GM18498 (cell line): ENCODE measurements at regions not wholly inside any gene's neighbourhood (a gene's known extent, or its start where the extent isn't known, plus 50 kb on each side); places are given as distances from the start of the nearest gene placed in this dataset.
"Not testable (repeated sequence)": the region's sequence is repeated elsewhere in the genome, so short reads cannot be mapped to it uniquely, and the experiment has no call there.

Experiments
- ATAC-seq: cut with Tn5 transposase; IDR thresholded peaks from one replicate; pipeline ENCODE4 v1.9.1; 2021; ENCODE audit warnings: mild to moderate bottlenecking, moderate library complexity; ENCODE audit not compliant: unreplicated experiment

DNA sequence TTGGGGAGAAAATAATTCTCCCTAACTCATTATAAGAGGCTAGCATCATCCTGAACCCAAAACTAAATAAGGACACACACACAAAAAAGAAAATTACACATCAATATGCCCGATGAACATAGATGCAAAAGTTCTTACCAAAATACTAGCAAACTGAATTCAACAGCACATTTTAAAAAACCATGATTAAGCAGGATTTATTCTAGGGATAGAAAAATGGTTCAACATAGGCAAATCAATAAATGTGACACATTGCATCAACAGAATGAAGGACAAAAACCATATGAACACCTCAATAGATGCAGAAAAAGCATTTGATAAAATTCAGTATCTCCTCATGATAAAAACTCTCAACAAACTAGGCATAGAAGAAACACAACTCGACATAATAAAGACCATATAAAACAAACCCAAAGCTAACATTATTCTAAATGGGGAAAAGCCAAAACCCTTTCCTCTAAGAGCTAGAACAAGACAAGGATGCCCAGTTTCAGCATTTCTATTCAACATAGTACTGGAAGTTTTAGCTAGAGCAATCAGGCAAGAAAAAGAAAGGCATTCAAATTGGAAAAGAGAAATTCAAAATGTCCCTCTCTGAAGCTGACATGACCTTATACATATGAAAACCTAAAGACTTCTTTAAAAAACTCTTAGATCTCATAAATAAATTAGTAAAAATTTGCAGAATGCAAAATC, 200.9 kb downstream of the NKX6-1 start:
- ATAC-seq: no peak

DNA sequence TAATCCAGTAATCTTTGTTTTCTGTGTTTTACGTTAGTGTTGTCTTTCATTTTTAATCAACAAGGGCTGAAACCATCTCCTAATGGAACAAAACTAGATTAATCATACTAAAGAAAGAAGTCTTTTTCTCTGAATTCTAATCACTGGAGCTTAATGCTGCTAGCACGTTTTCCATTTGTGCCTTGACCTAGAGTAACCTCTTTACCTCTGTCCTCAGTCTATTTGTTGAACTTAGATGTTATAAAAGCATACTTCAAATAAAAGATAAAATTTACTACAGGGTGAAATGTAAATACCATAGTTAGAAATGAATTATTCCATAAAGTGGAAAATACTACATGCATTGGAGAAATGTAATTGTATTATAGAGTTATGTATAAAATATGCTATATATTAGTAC, 207.1 kb downstream of the NKX6-1 start:
- ATAC-seq: no peak

DNA sequence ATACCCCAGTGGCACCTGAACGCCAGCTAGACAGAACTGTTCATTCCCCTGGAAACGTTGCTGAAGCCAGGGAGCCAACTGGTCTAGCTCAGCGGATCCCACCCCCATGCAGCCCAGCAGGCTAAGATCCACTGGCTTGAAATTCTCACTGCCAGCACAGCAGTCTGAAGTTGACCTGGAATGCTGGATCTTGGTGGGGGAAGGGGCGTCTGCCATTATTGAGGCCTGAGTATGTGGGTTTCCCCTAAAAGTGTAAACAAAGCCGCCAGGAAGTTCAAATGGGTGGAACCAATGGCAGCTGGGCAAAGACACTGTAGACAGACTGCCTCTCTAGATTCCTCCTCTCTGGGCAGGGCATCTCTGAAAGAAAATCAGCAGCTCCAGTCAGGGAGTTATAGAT, 213.0 kb downstream of the NKX6-1 start:
- no peak for ATAC-seq

DNA sequence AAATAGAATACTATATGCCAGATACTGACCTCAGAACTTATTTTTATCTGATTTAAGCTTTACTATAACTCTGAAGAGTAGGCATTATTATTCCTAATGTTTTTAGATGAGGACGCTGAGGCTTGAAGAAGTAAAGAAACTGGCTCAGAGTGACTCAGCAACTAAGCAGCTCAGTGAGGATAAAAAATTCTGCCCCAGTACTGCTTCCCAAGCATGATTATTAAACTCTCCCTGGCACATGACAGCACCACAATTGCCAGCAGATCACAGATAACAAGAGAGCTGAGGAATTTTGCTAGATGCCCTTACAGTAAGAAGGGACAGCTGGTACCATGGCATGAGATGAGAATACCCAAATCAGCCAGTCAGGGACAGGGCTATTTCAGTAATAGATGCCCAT, 219.4 kb downstream of the NKX6-1 start:
- no peak for ATAC-seq

DNA sequence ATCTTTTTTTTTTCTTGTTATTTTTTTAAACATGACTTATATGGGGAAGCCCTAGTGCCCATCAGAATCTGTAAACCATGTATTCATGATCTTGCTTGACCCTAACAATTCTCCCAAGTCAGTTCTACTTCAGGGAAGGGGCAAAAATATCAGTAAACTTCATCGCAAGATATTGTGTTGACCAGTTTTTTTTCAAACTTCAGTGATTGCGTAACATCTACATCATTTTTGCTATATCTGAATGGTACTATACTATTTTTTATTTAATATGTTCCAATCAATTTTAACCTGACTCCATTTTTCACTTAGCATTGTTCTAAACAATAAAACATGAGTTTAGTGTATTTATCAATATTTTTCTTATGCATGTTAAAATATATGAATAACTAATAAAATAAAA, 221.2 kb downstream of the NKX6-1 start:
- ATAC-seq: no peak

DNA sequence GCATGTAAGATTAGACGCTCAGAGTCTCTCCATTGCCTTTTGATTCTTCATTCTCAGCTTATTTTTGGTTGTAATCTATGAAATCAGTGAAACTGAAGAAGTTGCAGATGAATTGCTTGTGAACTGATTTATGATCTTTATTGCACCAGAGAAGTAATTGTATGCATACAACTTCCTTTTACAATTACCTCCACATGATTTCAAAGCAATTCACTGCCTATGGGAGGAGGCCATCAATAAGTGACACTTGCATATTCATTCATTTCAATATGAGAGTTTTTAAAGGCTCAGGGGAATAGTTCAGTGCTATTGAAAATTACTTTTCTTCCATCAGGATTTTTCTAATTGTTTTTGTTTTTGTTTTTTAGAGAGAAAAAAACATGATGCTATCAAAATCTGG, 222.3 kb downstream of the NKX6-1 start:
- no peak for ATAC-seq

DNA sequence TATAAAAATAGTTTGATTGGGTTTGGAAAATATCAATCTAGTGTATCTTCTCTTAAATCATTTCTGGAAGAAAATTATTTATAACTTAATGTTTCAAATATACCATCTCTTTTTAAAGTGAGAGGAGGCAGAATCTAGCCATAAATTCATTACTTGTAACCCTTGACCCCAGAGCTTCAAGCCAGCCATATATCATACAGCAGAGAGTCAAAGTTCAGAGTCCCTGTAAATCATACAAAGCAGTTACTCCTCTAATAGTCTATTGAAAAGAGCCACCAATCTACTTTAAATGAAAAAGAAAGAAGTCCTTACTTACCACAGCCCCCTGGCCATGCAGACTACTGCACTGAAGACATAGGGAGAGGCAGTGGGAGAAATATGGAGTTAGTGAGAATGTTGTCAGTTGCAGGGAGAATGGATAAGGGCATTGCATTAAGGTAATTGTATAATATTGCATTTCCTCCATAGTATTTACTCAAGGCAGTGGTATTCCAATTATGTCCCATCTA, 229.5 kb downstream of the NKX6-1 start:
- ATAC-seq: no peak

DNA sequence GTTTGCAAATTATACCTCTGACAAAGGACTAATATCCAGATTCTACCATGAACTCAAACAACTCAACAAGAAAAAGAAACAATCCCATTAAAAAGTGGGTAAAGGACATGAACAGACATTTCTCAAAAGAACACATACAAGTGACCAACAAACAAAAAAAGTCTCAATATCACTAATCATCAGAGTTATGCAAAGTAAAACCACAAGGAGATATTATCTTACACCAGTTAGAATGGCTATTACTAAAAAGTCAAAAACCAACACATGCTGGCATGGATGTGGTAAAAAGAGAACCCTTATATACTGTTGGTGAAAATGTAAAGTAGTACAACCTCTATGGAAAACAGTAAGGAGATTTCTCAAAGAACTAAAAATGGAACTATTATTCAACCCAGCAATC, 234.4 kb downstream of the NKX6-1 start:
- no peak for ATAC-seq

DNA sequence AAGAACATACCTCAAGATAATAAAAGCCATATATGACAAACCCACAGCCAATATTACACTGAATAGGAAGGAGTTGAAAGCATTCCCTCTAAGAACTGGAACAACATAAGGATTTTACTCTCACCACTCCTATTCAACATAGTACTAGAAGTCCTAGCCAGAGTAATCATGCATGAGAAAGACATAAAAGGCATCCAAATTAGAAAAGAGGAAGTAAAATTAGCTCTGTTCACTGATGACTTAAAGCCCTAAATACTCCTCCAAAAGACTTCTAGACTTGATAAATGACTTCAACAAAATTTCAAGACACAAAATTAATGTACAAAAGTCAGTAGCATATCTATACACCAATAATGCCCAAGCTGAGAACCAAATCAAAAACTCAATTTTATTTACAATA, 235.7 kb downstream of the NKX6-1 start:
- peak; percentile 50 for ATAC-seq

DNA sequence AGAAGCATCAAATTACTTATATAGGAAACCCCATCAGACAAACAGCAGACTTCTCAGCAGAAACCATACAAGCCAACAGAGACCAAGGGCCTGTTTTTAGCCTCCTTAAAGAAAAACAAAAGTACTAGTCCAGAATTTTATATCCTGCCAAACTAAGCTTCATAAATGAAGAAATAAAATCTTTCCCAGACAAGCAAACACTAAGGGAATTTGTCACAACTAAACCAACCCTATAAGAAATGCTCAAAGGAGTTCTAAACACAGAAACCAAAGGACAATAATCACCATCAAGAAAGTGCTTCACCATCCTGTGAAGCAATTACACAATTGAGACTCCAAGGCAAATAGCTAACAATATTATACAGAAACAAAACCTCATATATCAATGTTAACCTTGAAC, 238.6 kb downstream of the NKX6-1 start:
- no peak for ATAC-seq

DNA sequence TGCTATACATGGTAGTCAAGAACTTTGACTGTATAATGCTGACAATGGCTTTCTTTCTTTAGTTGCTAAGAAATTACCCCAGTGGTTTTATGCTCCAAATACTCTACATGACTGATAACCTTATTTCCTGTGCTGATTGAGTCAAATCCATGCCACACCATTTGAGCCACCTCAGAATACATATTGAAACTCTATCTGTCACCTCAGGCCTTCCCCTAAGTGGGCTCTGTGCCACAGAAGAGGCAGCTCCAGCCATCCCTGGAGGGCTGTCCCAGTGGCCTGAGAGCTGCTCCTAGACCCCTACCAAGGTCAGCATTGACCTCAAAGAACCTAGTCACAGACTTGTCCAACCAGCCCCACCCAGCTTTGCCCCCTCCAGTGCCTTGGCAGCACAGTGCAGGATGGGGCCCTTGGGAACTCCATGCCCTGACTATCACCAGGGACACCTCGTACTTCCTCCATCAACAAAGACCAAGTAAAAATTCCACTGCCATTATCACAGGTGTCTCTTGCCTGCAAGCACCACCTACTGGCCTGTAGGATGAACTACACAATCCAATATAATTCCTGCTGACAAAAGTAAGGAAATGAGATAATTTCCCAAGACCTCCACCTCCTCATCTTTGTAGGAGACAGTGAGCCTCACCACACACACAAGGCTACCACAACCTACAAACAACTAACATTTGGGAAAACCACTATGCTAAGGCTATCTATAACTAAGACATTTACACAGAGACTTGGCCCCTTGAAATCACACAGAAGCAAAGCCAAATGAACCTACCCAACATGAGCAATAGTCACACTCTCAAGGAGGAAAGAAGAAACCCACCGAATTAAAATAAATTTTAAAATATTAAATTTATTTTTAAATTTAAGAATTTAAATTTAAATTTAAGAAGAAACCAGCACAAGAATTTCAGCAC, 239.9 kb downstream of the NKX6-1 start:
- ATAC-seq: peak; percentile 76

DNA sequence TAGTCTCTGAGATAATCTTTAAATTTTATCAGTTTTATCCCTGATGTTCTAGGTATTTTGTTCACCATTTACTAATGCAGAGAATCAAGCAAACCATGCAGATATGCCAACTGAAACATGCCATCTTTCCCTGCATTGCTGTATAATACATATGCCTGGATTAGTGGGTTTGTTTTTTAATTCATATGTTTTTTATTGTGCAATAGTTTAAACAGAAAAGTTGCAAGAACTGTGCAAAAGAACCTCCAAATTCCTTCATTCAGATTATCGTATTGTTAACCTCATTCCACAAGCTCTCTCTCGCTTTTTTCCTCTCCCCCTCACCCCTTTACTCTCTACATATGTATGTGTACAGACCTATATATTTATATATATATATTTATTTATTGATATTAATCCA, 244.6 kb downstream of the NKX6-1 start:
- no peak for ATAC-seq

DNA sequence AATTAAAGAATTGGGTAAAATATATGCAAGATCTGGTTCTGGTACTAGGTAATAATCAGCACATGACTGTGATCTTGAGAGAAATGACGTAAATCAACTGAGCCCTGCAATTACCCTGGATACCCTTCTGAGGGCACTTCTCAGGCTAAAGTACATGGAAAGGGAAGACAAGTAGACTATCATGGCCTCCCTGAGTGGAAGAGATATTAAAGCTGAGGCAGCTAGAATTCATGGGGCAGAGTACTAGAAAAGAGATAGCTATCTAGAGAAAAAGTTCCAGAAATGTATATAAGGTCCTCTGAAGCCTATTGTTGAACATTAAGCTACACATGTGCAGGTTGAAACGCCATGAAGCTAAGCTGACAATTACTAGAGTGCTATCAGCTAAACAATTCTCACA, 249.6 kb downstream of the NKX6-1 start:
- no peak for ATAC-seq

DNA sequence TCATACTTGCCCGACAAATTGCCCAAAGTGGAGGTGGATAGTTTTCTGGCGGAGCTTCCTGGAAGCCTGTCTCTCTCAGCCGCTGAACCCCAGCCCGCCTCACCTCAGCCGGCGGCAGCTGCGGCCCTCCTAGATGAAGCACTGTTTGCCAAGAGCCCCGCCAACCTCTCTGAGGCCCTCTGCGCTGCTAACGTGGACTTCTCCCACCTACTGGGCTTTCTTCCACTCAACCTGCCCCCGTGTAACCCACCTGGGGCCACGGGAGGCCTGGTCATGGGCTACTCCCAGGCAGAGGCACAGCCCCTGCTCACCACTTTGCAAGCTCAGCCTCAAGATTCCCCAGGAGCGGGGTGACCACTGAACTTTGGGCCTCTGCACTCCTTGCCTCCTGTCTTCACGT, 254.1 kb downstream of the NKX6-1 start:
- ATAC-seq: not testable (repeated sequence)

DNA sequence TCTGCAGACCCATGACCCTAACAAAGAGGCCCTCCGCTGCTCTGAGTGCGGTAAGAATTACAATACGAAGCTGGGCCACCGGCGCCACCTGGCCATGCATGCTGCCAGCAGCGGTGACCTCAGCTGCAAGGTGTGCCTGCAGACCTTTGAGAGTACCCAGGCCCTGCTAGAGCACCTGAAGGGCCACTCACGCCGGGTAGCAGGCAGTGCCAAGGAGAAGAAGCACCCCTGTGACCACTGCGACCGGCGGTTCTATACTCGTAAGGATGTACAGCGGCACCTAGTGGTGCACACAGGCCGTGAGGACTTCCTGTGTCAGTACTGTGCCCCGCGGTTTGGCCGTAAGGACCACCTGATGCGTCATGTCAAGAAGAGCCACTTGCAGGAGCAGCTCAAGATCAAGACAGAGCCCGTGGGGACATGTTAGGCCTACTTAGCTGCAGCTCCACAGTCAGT, 254.7 kb downstream of the NKX6-1 start:
- ATAC-seq: not testable (repeated sequence)

DNA sequence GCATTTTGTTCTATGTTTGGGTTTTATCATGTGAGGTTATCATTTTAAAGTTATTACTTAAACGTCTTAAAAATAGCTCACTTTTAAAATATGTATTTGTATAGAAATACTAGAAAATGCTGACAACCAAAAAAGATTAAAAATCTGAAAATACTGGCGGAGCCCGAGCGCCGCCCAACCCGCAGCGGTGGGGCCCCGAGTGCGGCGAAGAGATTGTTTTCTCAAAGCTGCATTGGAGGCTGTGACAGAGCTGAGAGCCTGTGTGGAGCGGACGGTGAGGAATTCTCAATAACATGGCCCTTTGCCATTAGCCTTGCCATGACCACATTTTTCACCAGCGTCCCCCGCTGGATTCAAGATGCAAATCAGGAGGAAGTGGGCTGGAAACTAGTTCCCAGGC, 255.4 kb downstream of the NKX6-1 start:
- no peak for ATAC-seq

DNA sequence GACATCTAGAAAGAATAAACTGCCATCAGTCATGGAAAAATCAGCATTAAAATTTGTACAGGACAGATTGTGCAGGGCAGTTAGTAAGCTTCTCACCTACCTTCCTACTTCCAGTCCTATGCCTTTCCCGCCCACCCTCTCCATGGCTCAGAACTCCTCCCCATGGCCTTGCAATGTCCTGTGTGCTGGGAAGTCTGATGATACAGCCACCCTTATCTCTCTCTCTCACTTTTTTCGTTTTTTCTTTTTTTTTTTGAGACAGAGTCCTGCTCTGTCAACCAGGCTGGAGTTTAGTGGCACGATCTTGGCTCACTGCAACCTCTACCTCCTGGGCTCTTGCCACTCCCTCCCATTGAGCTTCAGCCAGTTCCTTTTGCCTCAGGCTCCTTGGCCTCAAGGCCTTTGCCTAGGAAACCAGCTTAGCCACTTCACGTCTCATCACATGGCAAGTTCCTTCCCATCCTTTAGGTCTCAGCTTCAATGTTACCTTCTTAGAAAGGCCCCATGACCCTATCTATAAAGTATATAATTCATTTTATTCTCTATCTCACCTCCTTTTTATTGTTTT, 259.7 kb downstream of the NKX6-1 start:
- ATAC-seq: no peak

DNA sequence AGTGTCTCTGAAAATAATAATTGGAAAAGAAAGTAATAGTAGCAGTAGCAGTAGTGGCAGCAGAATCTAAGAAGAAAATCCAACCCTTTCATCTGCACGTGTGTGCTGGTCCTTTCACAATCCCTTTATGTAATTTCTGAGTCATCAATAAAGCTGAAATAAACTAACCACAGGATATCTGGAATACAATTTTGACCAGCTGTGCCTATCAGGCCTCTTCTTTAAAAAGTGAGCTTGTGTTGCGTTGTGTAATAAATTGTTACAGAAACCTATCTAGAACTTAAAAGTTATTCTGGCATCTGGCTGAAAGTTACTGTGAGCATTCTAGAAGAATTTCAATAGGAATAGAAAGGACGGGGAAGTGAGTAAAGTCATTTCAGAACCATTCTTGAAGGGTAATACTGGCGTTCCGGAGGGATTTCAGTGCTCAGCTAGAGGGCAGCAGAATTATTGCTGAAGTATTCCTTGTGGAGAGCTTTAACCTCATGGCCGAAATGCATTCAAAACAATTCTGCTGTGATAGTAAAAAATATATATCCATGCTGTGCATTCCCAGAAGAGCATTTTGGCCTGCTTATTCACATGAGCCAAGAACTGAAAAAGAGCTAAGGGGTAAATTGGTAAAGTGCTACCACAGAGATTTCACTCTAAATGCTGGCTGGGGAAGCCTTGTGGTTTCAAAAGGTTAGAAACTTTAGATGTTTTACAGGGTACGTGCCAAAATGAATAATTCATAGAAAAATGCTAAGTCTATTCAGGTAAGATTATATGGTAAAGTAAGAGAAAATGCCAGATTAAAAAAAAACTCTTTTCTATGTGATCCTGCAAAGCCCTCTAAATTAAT, 260.6 kb downstream of the NKX6-1 start:
- no peak for ATAC-seq

DNA sequence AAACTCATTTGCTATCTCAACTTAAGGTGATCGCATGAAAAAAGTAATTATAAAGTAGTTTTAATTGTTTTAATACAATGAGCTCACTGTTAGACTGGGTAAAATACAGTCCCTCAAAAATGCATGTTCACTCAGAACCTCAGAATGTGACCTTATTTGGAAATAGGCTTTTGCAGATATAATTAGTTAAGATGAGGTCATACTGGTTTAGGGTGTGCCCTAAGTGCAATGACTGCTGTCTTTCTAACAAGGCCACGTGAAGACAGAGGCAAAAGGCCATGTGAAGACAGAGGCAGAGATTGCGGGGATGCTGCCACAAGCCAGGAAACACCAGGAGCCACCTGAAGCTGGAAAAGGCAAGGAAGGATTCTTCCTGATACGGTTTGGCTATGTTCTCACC, 262.1 kb downstream of the NKX6-1 start:
- ATAC-seq: no peak

DNA sequence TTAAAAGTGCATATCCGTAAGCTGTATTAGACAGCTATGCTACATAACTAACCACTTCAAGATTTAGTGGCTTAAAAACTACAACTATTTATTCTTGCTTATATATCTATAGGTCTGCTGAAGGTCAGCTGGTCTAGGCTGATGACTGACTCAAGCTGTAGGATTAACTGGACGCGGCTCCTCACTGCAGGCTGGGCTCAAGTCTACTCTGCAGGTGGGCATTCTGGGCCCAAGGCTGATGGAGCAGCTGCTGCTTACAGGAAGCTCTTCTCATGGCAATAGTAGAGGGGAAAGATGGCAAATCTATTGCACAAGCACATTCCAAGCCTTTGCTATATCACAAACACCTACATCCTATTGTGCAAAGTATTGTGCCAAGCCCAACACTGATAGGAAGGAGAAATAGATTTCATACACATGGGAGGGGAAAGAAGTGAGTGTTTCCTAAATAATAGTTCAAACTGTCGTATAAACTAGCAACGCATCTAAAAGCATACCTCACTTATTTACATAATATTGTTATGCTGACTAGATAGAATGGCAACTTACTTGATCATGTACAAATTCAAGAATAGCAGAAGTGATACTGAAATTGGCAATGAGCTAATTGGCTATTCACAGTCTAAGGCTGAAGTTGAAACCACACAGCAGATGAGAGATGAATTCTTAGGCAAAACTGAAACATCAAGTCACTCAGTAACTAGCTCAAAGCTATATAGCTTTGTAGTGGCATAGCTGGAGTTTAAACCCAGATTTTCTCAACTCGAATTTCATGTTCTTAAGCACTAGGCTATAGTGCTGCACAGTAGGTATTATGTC, 263.8 kb downstream of the NKX6-1 start:
- peak; percentile 98 for ATAC-seq
